DND-41 (cell line): ENCODE measurements at regions not wholly inside any gene's neighbourhood (a gene's known extent, or its start where the extent isn't known, plus 50 kb on each side); places are given as distances from the start of the nearest gene placed in this dataset.

Experiments used
- EZH2 ChIP-seq: IDR thresholded peaks from 3 replicates; pipeline ENCODE4 v1.6.1; 2012; ENCODE audit warnings: borderline replicate concordance, low read depth, mild to moderate bottlenecking, moderate library complexity, low read length, inconsistent platforms; ENCODE audit not compliant: severe bottlenecking
- TF ChIP-seq, protein P1 (sequence below): IDR thresholded peaks from 2 replicates; pipeline ENCODE4 v1.5.1; 2012; ENCODE audit warnings: borderline replicate concordance, low read length, moderate library complexity, mild to moderate bottlenecking; ENCODE audit not compliant: poor library complexity, severe bottlenecking; ENCODE audit errors: extremely low read depth

DNA sequence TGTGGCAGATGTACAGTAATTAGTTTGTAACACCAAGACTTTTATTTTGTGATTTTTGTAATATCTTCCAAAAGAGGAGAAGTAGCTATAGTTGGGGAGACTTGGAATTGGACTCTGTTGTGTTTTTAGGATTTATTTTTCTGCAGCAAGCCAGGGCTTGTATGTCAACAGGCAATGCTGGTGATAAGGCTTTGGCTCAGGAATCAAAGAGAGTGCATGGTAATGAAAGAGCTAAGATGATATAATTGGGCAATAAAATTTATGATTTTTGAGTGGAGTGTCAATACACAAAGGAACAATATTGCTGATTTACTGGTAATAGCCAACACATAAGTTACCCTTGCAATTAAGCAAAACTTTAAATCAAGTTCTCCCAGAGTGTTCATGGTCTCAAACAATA, 452.9 kb downstream of the TMEM135 start:
- TF ChIP-seq, protein P1, sequence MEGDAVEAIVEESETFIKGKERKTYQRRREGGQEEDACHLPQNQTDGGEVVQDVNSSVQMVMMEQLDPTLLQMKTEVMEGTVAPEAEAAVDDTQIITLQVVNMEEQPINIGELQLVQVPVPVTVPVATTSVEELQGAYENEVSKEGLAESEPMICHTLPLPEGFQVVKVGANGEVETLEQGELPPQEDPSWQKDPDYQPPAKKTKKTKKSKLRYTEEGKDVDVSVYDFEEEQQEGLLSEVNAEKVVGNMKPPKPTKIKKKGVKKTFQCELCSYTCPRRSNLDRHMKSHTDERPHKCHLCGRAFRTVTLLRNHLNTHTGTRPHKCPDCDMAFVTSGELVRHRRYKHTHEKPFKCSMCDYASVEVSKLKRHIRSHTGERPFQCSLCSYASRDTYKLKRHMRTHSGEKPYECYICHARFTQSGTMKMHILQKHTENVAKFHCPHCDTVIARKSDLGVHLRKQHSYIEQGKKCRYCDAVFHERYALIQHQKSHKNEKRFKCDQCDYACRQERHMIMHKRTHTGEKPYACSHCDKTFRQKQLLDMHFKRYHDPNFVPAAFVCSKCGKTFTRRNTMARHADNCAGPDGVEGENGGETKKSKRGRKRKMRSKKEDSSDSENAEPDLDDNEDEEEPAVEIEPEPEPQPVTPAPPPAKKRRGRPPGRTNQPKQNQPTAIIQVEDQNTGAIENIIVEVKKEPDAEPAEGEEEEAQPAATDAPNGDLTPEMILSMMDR, result no peak
- TF ChIP-seq EZH2, result no peak
